Neuronal stem cell (in vitro differentiated cells): ENCODE measurements at regions not wholly inside any gene's neighbourhood (a gene's known extent, or its start where the extent isn't known, plus 50 kb on each side); places are given as distances from the start of the nearest gene placed in this dataset.

Experiments
- DNase-seq: peaks from one replicate; pipeline ENCODE4 v3.0.0-alpha.2; 2013; ENCODE audit warnings: low spot score
- H2AFZ ChIP-seq: one replicate; pipeline ENCODE4 v1.6.1; 2013; ENCODE audit warnings: mild to moderate bottlenecking, low read length, inconsistent platforms
- H2AK5ac ChIP-seq: 2 replicates; pipeline ENCODE4 v1.6.1; 2013; ENCODE audit warnings: low read depth, mild to moderate bottlenecking, inconsistent platforms, low read length, moderate library complexity, mixed read lengths
- H2BK120ac ChIP-seq: 2 replicates; pipeline ENCODE4 v1.6.1; 2013; ENCODE audit warnings: low read depth, mild to moderate bottlenecking, inconsistent platforms, low read length, moderate library complexity, mixed read lengths
- H2BK12ac ChIP-seq: one replicate; pipeline ENCODE4 v1.6.1; 2013; ENCODE audit warnings: low read length, inconsistent platforms
- H2BK15ac ChIP-seq: 2 replicates; pipeline ENCODE4 v1.6.1; 2013; ENCODE audit warnings: mild to moderate bottlenecking, low read length, inconsistent platforms, mixed read lengths
- H2BK5ac ChIP-seq: one replicate; pipeline ENCODE4 v1.6.1; 2013; ENCODE audit warnings: inconsistent platforms, mild to moderate bottlenecking, low read length, moderate library complexity
- H3K14ac ChIP-seq: one replicate; pipeline ENCODE4 v1.6.1; 2013; ENCODE audit warnings: low read length, inconsistent platforms
- H3K18ac ChIP-seq: 2 replicates; pipeline ENCODE4 v1.6.1; 2013; ENCODE audit warnings: low read length, inconsistent platforms
- H3K23ac ChIP-seq: 2 replicates; pipeline ENCODE4 v1.6.1; 2013; ENCODE audit warnings: low read depth, mild to moderate bottlenecking, mixed read lengths, low read length, inconsistent platforms; ENCODE audit not compliant: poor library complexity
- H3K27ac ChIP-seq: replicated peaks from 3 replicates; pipeline ENCODE4 v1.5.1; 2013; ENCODE audit warnings: low read length, inconsistent platforms
- H3K27me3 ChIP-seq, 3 experiments: 2 replicates each; pipeline ENCODE4 v1.6.1; 2013; ENCODE audit warnings: low read length in 3 of 3, mild to moderate bottlenecking in 2 of 3, inconsistent platforms in 1 of 3, low read depth in 1 of 3, mixed read lengths in 1 of 3, moderate library complexity in 1 of 3; ENCODE audit not compliant: control insufficient read depth in 3 of 3, insufficient read depth in 3 of 3
- H3K36me3 ChIP-seq, 2 donors: replicated peaks in 1 of 2; 2 replicates each; pipeline ENCODE4 v1.6.1; 2013; ENCODE audit warnings: low read length in 2 of 2; ENCODE audit not compliant: control insufficient read depth in 2 of 2, insufficient read depth in 2 of 2
- H3K4ac ChIP-seq: 2 replicates; pipeline ENCODE4 v1.6.1; 2013; ENCODE audit warnings: inconsistent platforms, mild to moderate bottlenecking, low read length, moderate library complexity
- H3K4me1 ChIP-seq, 2 donors: 1 replicate in 1 of 2; 2 replicates in 1 of 2; pipeline ENCODE4 v1.6.1; 2013; ENCODE audit warnings: low read length in 2 of 2, low read depth in 1 of 2; ENCODE audit not compliant: control insufficient read depth in 2 of 2, insufficient read depth in 1 of 2
- H3K4me2 ChIP-seq: one replicate; pipeline ENCODE4 v1.6.1; 2013; ENCODE audit warnings: mild to moderate bottlenecking, low read length, inconsistent platforms; ENCODE audit not compliant: insufficient read depth, poor library complexity, severe bottlenecking
- H3K4me3 ChIP-seq, 2 donors: 2 replicates each; pipeline ENCODE4 v1.5.1; 2013; ENCODE audit warnings: low read length in 2 of 2, mild to moderate bottlenecking in 2 of 2, inconsistent platforms in 1 of 2, moderate library complexity in 1 of 2
- H3K79me1 ChIP-seq: one replicate; pipeline ENCODE4 v1.6.1; 2013; ENCODE audit warnings: low read depth, mild to moderate bottlenecking, inconsistent platforms, low read length, moderate library complexity
- H3K9ac ChIP-seq: one replicate; pipeline ENCODE4 v1.6.1; 2013; ENCODE audit warnings: mild to moderate bottlenecking, low read depth, low read length, inconsistent platforms; ENCODE audit not compliant: poor library complexity
- H3K9me3 ChIP-seq, 2 donors: replicated peaks in 1 of 2; 2 replicates each; pipeline versions ENCODE3 to v1.6.1; 2013; ENCODE audit warnings: low read length in 2 of 2, mild to moderate bottlenecking in 2 of 2, inconsistent platforms in 1 of 2, low read depth in 1 of 2, mixed read lengths in 1 of 2, moderate library complexity in 1 of 2; ENCODE audit not compliant: control insufficient read depth in 2 of 2, insufficient read depth in 1 of 2
- H4K8ac ChIP-seq: one replicate; pipeline ENCODE4 v1.6.1; 2013; ENCODE audit warnings: low read depth, mild to moderate bottlenecking, inconsistent platforms, low read length, moderate library complexity
- H4K91ac ChIP-seq: one replicate; pipeline ENCODE4 v1.6.1; 2013; ENCODE audit warnings: low read length, low read depth, mild to moderate bottlenecking, inconsistent platforms; ENCODE audit not compliant: poor library complexity
- WGBS, 2 donors: extraction: QIAGEN DNeasy Blood & Tissue Kit; methylation state at CpG; one replicate each; pipeline ENCODE4 v1.1.7; 2013; ENCODE audit warnings: missing lambda C conversion rate in 2 of 2, mixed read lengths in 1 of 2; ENCODE audit not compliant: insufficient read length in 2 of 2, insufficient replicate concordance in 1 of 2; ENCODE audit errors: extremely low coverage in 2 of 2; 5-methylcytosine and 5-hydroxymethylcytosine counted together

DNA sequence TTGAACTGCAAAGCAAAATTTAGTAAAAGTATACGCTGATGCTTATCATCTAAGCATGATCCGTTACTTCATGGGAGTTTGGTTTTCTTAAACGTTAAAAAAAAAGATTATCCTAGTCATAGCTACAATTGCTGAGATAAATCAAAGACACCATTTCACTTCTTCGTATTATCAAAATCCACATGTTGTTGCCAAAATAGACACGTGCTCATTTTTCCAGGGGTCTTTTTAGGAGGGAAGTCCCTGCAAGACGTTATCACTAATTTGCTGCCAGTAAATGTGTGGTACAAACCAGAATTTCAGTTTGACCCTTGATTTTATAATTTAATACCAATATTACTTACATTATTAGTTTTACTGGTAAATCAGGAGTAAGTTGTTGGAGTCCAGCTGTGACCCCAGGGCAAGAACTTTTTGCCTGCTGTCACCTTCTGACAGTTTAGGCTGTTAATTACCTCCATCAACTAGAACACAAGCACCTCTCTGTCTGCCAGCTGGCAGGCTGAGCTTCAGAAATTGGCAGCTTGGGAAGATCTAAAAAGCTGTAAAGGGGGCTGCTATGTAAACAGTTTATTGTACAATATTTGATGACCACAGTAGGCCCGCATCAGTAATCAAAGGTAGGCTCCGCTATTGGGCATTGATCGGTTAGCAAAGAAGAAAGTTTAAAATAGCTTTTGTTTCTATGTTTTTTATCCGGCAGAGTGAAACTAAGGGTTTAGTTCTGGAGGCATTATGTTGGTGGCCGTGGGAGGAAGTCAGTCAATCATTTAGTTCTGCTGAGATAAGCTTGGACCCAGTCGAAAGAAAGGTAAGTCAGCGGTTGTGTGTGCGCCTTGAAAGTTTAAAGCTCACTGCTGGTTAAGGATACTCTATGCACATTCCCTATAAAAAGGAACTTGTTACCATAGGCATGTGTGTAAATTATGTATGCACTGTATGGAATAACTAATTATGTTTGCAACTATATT, 196.4 kb downstream of the FBXO8 start:
- H3K27me3 ChIP-seq = no peaks in the 10 kb centered on the region
- no peak overlapping the region for H2BK15ac ChIP-seq
- no peak overlapping the region for H4K91ac ChIP-seq
- H2BK5ac ChIP-seq = no peak overlapping the region
- H3K79me1 ChIP-seq = no peaks in the 10 kb centered on the region
- H3K36me3 ChIP-seq = no peaks in the 10 kb centered on the region
- H3K23ac ChIP-seq = no peak overlapping the region
- H2AFZ ChIP-seq = no peak overlapping the region
- H2BK120ac ChIP-seq = no peak overlapping the region
- no peak overlapping the region for H3K27ac ChIP-seq
- no peak overlapping the region for H3K4ac ChIP-seq
- H3K14ac ChIP-seq = no peak overlapping the region
- WGBS, 2 donors = no CpG with 5 or more reads among the region's 14 CpGs
- no peak overlapping the region for H3K9ac ChIP-seq
- no peak overlapping the region for H2AK5ac ChIP-seq
- DNase-seq = no peak
- H2BK12ac ChIP-seq = no peak overlapping the region
- H3K18ac ChIP-seq = no peak overlapping the region
- no peak overlapping the region for H3K4me3 ChIP-seq
- no peaks in the 10 kb centered on the region for H3K9me3 ChIP-seq
- no peak overlapping the region for H3K4me2 ChIP-seq
- no peak overlapping the region for H4K8ac ChIP-seq
- no peaks in the 10 kb centered on the region for H3K4me1 ChIP-seq

DNA sequence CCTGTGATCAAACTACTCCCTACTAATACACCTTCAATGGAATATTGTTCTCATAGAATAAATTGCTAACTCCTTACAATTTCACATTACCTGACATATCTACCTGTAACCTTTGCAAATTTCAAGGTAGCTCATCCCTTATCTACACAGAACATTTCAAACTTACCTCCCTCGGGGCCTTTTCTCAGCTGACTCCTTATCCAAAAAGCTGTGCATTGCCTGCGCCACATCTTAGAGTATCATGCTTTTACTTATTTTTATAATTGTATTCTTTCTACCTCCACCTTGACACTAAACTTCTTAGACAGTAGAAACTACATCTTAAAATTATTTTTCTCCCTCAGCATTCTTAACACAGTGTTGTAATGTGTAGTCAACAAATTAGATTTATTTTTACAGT, 198.5 kb downstream of the FBXO8 start:
- H2AK5ac ChIP-seq = no peak overlapping the region
- H3K79me1 ChIP-seq = no peaks in the 10 kb centered on the region
- no peaks in the 10 kb centered on the region for H3K36me3 ChIP-seq
- H2AFZ ChIP-seq = no peak overlapping the region
- no peak overlapping the region for H3K18ac ChIP-seq
- H3K9ac ChIP-seq = no peak overlapping the region
- H3K4me1 ChIP-seq = no peaks in the 10 kb centered on the region
- H3K23ac ChIP-seq = no peak overlapping the region
- H3K14ac ChIP-seq = no peak overlapping the region
- no peak overlapping the region for H3K27ac ChIP-seq
- no peak overlapping the region for H2BK12ac ChIP-seq
- no peak overlapping the region for H4K8ac ChIP-seq
- H3K9me3 ChIP-seq = no peaks in the 10 kb centered on the region
- no peak overlapping the region for H2BK120ac ChIP-seq
- no peak overlapping the region for H4K91ac ChIP-seq
- no CpG with 5 or more reads among the region's 2 CpGs for WGBS, 2 donors
- no peak overlapping the region for H3K4ac ChIP-seq
- no peak overlapping the region for H2BK5ac ChIP-seq
- H3K27me3 ChIP-seq = no peaks in the 10 kb centered on the region
- H3K4me3 ChIP-seq = no peak overlapping the region
- H2BK15ac ChIP-seq = no peak overlapping the region
- no peak for DNase-seq
- H3K4me2 ChIP-seq = no peak overlapping the region

DNA sequence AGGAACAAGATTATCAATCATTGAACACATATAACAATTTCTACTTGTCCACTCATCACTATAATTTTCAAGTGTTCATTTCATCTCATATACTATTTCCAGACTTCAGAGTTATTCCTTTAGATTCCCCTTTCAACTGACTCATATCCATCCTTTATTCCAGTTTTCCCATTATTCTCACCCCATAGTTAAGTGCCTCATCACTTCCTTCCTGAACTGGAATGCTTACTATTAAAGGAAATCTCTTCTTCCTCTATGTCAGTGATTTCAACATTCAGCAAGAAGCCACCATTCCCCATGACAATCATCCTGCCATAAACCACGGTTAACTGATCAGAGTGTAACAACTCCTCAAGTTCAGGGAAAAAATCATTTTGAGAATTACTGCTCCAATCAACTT, 198.9 kb downstream of the FBXO8 start:
- no peaks in the 10 kb centered on the region for H3K79me1 ChIP-seq
- no peak overlapping the region for H4K8ac ChIP-seq
- H3K4me2 ChIP-seq = no peak overlapping the region
- no peak overlapping the region for H4K91ac ChIP-seq
- no peaks in the 10 kb centered on the region for H3K4me1 ChIP-seq
- whole genome bisulfite sequencing, 2 donors = no CpG with 5 or more reads among the region's 1 CpG
- H2BK5ac ChIP-seq = no peak overlapping the region
- no peak overlapping the region for H2BK15ac ChIP-seq
- H3K23ac ChIP-seq = no peak overlapping the region
- no peak overlapping the region for H3K27ac ChIP-seq
- no peak overlapping the region for H2BK120ac ChIP-seq
- no peak overlapping the region for H2AFZ ChIP-seq
- H2AK5ac ChIP-seq = no peak overlapping the region
- no peak overlapping the region for H3K4me3 ChIP-seq
- no peak overlapping the region for H2BK12ac ChIP-seq
- H3K27me3 ChIP-seq = no peaks in the 10 kb centered on the region
- no peak overlapping the region for H3K18ac ChIP-seq
- H3K9me3 ChIP-seq = no peaks in the 10 kb centered on the region
- DNase-seq = no peak
- H3K4ac ChIP-seq = no peak overlapping the region
- no peak overlapping the region for H3K14ac ChIP-seq
- H3K36me3 ChIP-seq = no peaks in the 10 kb centered on the region
- no peak overlapping the region for H3K9ac ChIP-seq

DNA sequence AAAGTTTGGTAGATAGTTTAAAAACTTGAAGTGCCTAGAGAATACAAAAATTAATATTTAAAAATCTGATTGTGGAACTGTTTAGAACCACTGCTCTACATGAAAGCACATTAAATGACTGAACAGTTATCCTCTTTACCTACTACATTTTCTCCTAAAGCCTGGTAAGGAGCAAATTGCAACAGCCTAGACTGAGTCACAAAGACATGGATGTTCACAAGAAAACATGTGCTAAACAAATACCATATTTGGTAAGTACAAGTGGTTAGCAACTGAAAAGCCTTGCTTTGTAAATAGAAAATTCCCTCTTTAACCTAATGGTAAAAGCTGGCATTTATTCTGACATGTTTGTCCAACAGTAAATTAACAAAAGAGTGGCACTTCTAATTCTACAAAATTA, 203.1 kb downstream of the FBXO8 start:
- Histone ChIP-seq H3K9ac (no peak overlapping the region), H4K8ac (no peak overlapping the region), H3K23ac (no peak overlapping the region), H3K18ac (no peak overlapping the region), H2BK5ac (no peak overlapping the region), H2AFZ (no peak overlapping the region), H2BK120ac (no peak overlapping the region), H2BK12ac (no peak overlapping the region), H3K4me3 (no peak overlapping the region), H2BK15ac (no peak overlapping the region), H3K9me3 (no peaks in the 10 kb centered on the region), H3K27me3 (no peaks in the 10 kb centered on the region), H3K4me1 (no peaks in the 10 kb centered on the region), H4K91ac (no peak overlapping the region), H3K79me1 (no peaks in the 10 kb centered on the region), H3K4ac (no peak overlapping the region), H2AK5ac (no peak overlapping the region), H3K27ac (no peak overlapping the region), H3K4me2 (no peak overlapping the region), H3K36me3 (no peaks in the 10 kb centered on the region), H3K14ac (no peak overlapping the region)
- DNase-seq = no peak
